Right lobe of liver (tissue), 4 donors: ENCODE measurements at regions not wholly inside any gene's neighbourhood (a gene's known extent, or its start where the extent isn't known, plus 50 kb on each side); places are given as distances from the start of the nearest gene placed in this dataset.

Source experiments
- POLR2A ChIP-seq: fragments of 450-650 bp; IDR thresholded peaks from one replicate; pipeline ENCODE4 v1.6.1; 2017; ENCODE audit warnings: antibody characterized with exemption, mild to moderate bottlenecking
- TF ChIP-seq, protein P1 (sequence below), 4 donors: fragments of 200-600 bp in 3 of 4; fragments of 450-650 bp in 1 of 4; IDR thresholded peaks; one replicate each; pipeline versions ENCODE4 v1.5.1 to v1.8.0; 2016 to 2022; ENCODE audit warnings: antibody characterized with exemption in 4 of 4, mild to moderate bottlenecking in 2 of 4
- donor health status: DM: no; HTN: no; CAD: no.
- donor health status: DM: no; HTN: no; CAD: no.
- donor health status: DM: no; HTN: yes; CAD: no.

DNA sequence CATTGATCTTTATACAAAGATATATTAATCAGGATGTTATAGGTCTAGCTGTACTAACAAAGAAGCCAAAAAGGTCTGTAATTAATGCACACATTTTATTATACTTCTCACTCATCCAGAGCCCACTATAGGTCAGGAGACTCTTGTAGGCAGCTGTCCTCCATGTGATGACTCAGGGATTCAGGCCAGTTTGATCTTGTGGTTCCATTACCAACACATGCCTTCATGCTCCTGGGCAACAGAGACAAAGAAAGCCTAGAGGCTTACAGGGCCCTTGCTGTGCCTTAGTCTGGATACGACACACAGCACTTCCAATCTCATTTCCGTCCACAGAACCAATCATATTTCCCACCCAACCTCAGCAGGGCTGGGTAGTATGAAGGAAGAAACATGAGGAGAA, 150.3 kb upstream of the NCAM1 start:
- TF ChIP-seq, protein P1, sequence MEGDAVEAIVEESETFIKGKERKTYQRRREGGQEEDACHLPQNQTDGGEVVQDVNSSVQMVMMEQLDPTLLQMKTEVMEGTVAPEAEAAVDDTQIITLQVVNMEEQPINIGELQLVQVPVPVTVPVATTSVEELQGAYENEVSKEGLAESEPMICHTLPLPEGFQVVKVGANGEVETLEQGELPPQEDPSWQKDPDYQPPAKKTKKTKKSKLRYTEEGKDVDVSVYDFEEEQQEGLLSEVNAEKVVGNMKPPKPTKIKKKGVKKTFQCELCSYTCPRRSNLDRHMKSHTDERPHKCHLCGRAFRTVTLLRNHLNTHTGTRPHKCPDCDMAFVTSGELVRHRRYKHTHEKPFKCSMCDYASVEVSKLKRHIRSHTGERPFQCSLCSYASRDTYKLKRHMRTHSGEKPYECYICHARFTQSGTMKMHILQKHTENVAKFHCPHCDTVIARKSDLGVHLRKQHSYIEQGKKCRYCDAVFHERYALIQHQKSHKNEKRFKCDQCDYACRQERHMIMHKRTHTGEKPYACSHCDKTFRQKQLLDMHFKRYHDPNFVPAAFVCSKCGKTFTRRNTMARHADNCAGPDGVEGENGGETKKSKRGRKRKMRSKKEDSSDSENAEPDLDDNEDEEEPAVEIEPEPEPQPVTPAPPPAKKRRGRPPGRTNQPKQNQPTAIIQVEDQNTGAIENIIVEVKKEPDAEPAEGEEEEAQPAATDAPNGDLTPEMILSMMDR (IDR thresholded peaks at IDR 0.05), result no peak
- no peak for TF ChIP-seq POLR2A
